GM18520 (cell line): ENCODE measurements at regions not wholly inside any gene's neighbourhood (a gene's known extent, or its start where the extent isn't known, plus 50 kb on each side); places are given as distances from the start of the nearest gene placed in this dataset.

Source experiments
- ATAC-seq: cut with Tn5 transposase; IDR thresholded peaks from one replicate; pipeline ENCODE4 v1.9.1; 2021; ENCODE audit not compliant: unreplicated experiment

DNA sequence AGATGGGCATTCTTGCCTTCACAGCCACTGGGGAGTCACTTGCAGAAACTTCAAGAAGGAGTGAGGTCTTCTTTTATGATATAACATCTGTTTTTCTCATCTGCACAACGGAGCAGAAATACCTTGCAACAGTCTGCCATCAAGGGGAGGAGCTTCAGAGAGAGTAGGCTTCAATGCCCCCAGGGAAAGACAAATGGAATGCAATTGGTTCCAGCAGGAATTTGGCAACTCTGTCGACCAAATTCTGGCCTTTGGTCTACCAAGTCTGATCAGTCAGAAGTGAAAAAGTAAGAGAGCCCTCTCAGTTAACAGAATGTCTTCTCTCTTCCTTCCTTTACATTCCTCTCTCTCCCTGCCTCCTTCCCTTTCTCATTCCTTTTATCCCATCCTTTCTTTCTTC lies 229.3 kb downstream of the IDS start:
- ATAC-seq: no peak

DNA sequence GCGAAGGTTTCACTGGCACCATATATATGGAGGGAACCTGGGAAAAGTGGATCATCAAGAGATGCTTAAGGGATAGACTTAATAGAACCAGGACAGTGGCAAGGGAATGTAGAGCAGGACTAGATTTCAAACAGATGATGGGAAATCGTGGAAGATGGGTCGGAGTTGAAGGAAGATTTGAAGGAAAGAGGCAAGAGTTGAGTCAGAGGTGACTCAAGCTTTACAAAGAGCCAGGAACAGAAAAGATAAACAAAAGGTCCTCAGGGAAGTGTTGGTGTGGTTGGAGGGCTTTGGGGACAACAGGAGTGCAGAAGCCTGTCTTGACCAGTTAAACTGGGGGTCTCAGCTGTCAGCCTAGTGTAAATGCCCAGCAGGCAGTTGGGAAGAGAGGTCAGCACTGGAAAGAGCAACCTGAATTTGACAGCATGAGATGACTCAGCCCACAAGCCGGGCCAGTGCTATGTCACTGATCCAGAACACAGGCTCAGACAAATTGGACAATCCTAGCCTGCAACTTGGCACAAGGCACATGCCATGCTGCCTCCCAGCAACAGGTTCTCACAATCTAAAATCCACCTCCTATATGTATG lies 230.5 kb downstream of the IDS start:
- ATAC-seq: no peak

DNA sequence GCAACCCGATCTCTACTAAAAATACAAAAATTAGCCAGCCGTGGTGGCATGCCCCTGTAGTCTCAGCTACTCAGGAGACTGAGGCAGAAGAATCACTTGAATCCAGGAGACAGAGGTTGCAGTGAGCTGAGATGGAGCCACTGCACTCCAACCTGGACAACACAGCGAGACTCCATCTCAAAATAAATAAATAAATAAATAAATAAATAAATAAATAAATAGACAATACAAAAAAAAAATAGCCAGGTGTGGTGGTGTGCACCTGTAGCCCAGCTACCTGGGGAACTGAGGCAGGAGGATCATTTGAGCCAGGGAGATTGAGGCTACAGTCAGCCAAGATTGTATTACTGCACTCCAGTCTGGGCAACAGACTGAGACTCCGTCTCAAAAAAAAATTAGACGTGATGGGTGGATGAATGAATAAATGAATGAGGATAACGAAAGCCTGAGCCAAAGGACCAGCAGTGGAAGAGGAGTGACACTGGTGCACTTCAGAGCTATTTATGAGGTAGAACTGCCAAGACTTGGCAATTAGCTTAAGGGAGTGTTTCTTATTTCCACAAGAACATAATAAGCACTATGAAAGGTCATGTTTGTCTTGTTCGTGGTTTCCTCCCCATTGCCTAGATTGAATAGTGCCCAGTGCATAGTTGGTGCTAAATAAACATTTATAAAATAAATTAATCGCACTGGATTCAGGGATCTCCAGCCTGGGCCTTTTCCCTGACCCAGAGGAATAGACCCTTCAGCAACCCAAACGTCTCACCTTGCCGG lies 232.2 kb downstream of the IDS start:
- ATAC-seq: no peak

DNA sequence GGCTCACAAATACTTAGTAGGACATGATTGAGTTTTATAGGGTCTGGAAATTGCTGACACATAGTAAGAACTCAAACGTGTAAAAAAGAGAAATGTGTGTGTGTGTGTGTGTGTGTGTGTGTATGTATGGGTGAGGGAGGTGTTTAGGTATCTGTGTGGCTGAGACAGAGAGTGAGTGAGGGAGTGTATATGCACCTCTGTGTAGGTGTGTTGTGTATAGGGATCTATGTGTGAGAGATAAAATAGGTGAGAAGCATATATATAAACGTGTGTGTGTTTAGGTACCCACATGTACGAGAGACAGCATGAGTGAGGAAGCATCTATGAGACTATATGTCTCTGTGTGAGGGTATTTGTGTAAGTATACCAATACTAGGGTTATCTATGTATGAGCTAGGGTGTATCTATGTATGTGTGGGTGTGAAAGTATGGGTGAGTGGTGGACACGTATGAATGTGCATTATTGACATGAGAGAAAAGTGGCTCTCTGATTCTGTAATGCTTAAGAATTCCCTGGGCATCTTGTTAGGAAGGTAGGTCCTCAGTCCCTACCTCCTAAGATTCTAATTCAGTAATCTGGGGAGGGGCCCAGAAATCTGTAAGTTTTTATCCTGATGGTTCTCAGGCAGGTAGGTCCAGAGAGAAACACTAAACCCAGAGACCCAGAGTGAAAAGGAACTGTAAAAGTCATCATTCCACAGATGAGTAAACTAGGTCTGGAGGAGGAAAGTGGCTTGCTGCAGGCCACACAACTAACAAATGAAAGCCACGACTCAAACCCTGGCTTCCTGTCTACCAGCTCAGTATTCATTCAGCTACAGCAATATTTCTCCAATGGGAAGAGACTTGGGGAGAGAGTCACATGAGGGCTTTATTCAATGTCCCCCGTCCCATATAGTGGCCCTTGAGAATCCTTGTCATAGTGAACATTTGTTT lies 237.0 kb downstream of the IDS start:
- ATAC-seq: no peak

DNA sequence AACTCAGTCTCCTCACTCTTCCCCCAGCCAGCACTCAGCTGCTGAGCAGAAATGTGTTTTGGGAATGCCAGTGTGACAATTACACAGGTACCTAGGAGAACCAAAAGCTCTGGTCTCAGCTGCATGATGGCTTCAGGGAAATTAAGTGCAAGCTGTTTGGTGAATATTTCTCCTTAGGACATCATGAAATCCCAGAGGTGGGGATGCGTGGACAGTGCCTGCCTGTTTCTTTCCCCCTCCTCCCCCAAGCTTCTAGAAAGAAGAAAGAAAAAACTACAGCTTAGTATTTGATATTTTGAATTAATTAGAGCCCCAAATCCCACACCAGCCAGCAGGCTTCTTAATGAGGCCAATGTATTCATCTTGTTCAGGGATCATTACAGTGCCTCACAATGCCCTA lies 243.0 kb downstream of the IDS start:
- no peak for ATAC-seq

DNA sequence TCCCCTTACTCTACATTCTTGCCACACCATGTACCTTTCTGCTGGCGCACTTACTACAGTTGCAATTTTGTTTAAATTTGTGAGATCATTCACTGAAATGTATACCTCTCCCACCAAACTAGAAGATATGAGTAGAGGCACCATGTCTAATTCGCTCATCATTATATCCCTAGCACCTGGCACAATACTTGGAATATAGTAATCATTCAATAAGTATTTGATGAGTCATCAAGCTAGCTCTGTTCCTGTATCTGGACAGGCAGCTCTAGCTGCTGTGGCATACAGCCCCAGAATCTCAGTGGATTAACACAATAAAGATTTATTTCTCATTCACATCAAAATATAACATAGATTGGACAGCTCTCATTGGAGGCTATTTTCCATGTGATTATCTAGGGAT lies 245.9 kb downstream of the IDS start:
- ATAC-seq: no peak

DNA sequence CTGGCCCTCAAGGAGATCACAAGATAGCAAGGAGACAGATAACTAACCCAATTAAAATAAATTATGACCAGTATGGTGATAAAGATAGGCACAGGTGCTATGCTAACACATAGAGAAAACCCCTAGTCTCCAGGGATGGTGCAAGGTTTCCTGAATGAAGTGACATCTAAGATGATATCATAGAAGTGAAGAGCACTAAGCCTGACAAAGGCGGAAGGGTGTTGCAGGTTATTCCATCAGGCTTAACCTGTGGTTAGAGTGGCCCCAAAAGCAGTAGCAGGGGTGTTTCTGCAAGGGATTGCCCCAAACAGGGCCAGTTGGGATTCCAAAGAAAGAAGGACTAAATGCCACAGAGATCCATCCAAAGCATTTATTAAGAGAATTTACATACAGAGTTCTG lies 249.2 kb downstream of the IDS start:
- no peak for ATAC-seq

DNA sequence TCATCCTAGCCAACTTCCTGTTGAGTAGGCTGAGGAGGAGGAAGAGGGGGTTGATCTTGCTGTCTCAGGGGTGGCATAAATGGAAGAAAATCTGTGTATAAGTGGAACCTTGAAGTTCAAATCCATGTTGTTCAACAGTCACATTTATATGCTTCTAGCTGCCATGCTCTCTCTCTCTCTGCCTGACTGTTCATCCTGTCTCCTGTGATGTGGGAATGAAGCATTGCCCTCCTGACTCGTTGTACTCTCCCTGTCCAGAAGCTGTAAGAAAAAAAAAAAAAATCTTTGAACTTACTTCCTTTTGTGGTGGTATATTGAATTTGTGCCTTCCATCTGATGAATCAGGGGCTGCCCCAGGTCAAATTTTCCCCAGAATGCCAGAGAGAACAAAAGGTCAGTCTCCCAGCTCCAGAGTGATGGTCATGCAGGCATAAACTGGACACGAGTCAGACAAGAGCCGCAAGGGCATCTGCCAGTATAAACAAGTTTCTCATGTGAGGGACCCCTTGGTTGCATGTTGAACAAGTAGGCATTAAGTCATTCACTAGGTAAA lies 257.0 kb downstream of the IDS start:
- ATAC-seq: no peak

DNA sequence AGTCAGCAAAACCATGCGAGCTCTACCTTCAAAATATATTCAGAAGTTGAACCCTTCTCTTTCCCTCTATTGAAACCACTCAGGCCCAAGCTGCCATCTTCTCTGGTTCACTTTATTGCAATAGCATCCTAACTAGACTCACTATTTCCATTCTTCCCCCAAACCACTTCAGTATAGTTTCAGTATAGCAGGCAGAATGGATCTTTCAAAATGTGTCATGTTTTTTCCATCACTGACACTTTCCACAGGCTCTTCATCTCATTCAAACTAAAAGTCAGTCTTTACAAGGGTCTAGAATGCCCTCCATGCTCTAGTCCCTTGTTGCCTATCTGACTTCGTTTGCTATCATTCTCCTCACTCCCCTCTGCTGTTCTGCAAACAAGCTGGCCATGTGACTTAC lies 274.4 kb downstream of the IDS start:
- no peak for ATAC-seq

DNA sequence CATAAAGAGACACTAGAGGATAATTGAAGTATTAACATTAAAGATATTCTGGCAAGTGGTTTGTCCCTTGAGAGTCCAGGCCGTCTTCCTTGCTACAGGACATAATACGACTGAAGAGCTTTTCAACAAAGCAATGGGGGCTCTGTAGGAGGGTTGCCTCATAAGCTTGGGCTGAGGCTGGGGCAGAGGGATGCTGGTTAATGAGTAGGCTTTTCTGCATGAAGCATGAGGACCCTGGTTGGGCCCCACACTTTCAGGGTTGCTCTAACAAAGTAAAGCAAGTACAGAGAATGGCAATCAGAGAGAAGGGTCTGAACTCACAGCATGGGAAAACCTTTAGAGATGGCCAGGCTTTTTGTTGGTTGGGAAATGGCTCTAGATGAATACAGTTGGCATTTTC lies 281.3 kb downstream of the IDS start:
- ATAC-seq: no peak

DNA sequence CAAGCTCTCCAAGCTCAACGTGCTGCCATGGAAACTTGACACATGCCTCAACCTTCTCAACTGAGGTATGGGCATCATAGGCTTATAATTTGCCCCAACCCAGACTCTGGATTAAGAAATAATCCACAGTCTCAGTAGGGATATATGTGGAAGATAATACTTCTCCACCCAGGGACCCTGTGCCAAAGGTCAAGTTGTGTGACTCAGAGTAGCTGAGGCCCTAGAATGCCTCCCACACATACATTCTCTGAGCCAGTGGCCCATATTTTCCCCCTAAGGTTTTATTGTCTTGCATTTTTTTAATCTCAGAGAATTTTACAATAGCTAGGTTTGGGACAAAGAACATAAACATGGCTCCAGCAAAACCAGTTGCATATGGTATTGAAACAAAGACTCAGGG lies 283.1 kb downstream of the IDS start:
- ATAC-seq: no peak

DNA sequence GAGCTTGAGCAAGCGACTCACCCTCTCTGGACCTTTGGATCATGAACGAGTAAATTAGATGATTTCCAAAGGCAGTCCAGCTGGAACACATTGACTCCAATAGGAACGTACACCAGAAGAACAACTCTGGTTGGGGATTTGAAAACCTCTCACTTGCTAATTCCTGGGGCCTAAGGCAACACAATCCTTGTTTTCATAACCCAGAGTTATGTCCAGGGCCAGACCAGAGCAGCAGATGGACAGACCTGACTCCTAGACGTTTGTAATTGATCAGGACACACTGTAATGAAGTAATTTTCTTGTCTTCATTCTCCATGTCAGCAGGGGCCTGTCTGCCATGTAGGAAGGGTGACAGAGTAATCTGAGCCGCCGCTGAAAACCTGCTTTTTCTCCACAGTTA lies 283.9 kb downstream of the IDS start:
- no peak for ATAC-seq

DNA sequence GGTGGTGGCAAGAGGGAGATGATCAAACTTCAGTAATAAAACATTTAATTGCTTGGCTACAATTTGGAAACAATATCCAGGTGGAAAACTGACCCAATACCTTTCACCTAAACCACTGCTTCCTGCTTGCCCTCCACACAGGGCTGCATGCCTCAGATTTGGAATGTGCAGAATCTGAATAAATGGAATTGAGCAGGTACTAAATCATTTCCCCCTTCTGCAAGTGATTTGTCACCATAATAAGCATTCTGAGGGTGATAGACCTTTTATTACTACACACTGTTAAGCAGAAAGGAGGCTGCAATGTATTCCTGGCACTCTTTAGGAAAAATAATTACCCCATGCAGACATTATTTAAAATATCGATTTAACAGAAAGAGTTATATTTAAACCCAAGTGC lies 291.8 kb downstream of the IDS start:
- ATAC-seq: no peak

DNA sequence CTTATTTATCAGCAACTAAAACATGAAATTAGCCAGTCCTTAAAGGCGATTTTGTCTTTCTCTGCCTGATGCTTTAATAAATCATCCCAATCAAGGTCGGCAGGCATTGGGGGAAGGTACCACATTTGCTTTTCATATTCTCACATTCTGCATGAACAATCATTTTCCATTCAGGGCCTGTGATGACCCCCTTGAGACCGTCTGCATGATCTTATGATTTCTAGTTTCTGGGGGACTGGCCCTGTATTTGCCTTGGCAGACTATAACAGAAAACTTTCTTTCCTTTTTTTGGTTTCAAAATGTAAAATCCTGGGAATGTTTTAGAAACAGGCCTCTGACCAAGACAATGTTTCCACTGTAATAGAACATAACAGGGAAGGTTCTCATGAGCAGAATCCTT lies 296.8 kb downstream of the IDS start:
- ATAC-seq: no peak

DNA sequence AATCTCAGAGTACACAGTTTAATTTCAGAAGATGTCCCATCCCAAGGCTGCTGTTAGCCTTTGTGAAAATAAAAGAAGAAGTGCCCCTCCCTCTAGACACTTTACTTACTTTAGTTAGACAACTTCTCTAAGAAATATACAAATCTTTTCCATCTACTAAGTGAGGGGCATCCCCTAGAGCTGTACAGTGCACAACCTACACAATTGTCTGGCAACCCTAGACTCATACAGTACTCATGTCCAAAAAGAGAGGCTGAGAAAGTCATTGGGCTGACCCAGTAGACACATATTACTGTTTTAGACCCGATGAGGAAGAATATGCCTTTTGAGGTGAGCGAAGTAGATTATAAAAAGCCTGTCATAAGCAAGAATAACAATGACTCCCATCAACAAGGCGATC lies 297.6 kb downstream of the IDS start:
- no peak for ATAC-seq

DNA sequence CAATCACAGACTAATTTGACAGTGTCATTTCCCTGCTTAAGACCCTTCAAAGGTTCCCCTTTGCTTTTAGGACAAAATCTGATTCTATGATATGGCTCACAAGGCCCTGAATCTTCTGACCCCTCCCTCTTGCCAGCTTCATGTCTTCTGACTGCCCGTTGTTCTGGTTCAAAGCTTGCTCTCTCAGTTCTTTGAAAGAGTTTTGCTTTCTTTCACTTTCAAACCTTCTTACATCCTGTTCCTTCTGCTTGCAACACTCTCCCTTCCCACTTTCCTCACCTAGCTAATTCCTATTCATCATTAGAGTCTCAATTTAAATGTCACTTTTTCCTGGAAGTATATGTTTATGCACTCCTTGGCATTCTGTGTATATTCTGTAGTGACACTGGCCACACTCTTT lies 299.2 kb downstream of the IDS start:
- ATAC-seq: no peak

DNA sequence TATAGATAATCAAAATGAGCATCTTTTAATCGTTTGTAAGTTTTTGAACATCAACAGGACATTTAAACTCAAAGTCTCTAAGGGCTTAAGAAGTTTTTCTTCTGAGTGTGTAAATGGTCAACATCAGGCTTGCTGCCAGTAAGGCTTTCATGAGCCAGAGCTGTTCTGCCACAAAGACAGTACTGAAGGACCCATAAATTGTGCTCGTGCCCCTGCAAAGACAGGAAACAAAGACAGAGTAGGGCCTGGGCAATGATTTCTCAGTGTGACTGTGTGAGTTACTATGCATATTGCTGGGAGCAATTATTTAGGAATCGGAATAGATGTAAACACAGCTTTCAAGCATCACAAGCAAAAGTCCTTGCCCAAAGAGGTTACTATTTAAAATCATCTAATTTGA lies 300.0 kb downstream of the IDS start:
- ATAC-seq: no peak

DNA sequence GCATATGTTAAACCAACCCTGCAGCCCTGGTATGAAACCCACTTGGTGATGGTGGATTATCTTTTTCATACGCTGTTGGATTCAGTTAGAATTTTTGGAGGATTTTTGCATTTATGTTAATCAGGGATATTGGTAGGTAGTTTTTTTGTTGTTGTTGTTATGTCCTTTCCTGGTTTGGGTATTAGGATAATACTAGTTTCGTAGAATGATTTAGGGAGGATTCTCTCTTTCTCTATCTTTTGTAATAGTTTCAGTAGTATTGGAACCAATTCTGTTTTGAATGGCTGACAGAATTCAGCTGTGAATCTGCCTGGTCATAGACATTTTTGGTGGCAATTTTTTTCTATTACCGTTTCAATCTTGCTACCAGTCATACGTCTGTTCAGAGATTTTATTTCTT lies 305.4 kb downstream of the IDS start:
- no peak for ATAC-seq

DNA sequence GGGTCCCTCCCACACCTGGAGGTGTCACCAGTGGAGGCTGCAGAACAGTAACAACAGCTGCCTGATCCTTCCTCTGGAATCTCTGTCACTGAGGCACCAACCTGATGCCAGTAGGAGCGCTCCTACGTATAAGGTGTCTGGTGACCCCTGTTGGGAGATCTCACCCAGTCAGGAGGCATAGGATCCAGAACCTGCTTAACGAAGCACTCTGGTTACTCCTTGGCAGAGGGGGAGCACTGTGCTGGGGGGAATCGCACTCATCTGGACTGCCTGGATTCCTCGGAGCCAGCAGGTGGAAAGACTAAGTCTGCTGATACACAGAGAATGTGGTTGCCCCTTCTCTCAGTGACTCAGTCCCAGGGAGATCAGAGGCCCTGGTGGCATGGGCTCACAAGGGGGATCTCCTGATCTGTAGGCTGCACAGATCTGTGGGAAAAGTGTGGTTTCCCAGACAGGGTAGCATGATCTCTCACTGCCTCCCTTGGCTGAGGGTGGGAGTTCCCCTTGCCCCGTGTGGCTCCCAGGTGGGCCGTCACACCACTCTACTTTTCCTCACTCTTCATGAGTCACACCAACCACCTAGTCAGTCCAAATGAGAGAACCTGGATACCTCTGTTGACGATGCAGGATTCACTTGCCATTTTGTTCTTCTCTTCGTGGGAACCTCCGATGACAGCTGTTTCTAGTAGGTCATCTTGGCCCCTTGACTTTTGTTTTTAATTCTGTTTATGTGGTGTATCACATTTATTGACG lies 305.9 kb downstream of the IDS start:
- peak; percentile 77 for ATAC-seq

DNA sequence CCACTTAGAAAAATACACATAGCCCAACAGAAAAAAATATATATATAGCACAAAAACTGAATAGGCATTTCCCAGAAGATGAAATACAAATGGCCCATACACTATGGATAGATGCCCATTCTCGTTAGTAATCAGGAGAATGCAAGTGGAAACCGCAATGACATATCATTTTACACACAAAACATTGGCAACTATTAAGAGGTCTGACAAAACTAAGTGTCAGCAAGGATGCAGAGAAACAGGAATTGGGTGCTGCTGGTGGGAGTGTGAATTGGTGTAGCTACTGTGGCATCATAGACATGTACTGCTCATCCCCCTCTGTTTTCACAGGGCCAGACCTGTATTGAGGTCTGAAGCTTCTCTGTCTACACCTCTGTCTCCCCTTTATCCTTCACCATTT lies 320.0 kb downstream of the IDS start:
- no peak for ATAC-seq
